Activated B cell treated with CpG ODN at 0.5 μM for 24 hours (primary cell): ENCODE measurements at regions not wholly inside any gene's neighbourhood (a gene's known extent, or its start where the extent isn't known, plus 50 kb on each side); places are given as distances from the start of the nearest gene placed in this dataset.

Experiments used
- ATAC-seq: fragments of 200-7000 bp; cut with Tn5 transposase; one replicate; pipeline ENCODE4 v1.10.0; 2021; ENCODE audit warnings: low read depth, mild to moderate bottlenecking, moderate library complexity
- CTCF ChIA-PET: fragments of 350-600 bp; sonication (Branson Sonifier 250); formaldehyde crosslinking; loops from one replicate; lab custom pipeline; 2021; ENCODE audit warnings: antibody characterized with exemption; lab: Charles Lee
- POLR2A ChIA-PET: fragments of 350-600 bp; sonication (Branson Sonifier 250); formaldehyde crosslinking; loops from one replicate; lab custom pipeline; 2021; ENCODE audit warnings: antibody characterized with exemption; lab: Charles Lee
- DNase-seq: peaks from one replicate; pipeline ENCODE4 v3.0.0; 2022
- H3K27ac Mint-ChIP-seq: one replicate; pipeline ENCODE4 v1.8.0; 2020; ENCODE audit warnings: mixed read lengths
- H3K27me3 Mint-ChIP-seq: one replicate; pipeline ENCODE4 v1.8.0; 2021; ENCODE audit warnings: mixed read lengths
- H3K36me3 Mint-ChIP-seq: one replicate; pipeline ENCODE4 v1.8.0; 2021; ENCODE audit warnings: low read depth, mixed read lengths
- H3K4me1 Mint-ChIP-seq: one replicate; pipeline ENCODE4 v1.8.0; 2021; ENCODE audit warnings: mixed read lengths
- H3K4me3 Mint-ChIP-seq: one replicate; pipeline ENCODE4 v1.8.0; 2020; ENCODE audit warnings: mild to moderate bottlenecking, mixed read lengths
- H3K9me3 Mint-ChIP-seq: one replicate; pipeline ENCODE4 v1.8.0; 2020; ENCODE audit warnings: mixed read lengths
- CTCF ChIP-seq: fragments of 200-600 bp; IDR thresholded peaks from one replicate; pipeline ENCODE4 v1.8.0; 2022; ENCODE audit warnings: antibody characterized with exemption, mild to moderate bottlenecking
- intact Hi-C: fragments of 100-400 bp; cut with micrococcal nuclease; formaldehyde crosslinking; loops from one replicate; pipeline ENCODE4 v1.15.1; 2024

- DNase-seq (no peak), ATAC-seq (no peak)
- H3K27me3 Mint-ChIP-seq: no peaks in the 10 kb centered on the region
- ChIA-PET POLR2A (no interaction called here), CTCF (no interaction called here)
- no peak overlapping the region for H3K27ac Mint-ChIP-seq
- no peak for TF ChIP-seq CTCF
- H3K4me3 Mint-ChIP-seq: no peak overlapping the region
- no peaks in the 10 kb centered on the region for H3K36me3 Mint-ChIP-seq
- no peaks in the 10 kb centered on the region for H3K4me1 Mint-ChIP-seq
- peaks cover 2% of the 10 kb centered on the region for H3K9me3 Mint-ChIP-seq
- intact Hi-C loops: no loop called here
These were observed 101.8 kb downstream of the CAND1 start for GRCh38 chr12:67370979-67371378.

- intact Hi-C loops: no loop called here
- peaks cover 6% of the 10 kb centered on the region for H3K9me3 Mint-ChIP-seq
- CTCF ChIA-PET: interaction anchor here (0.6 kb wide), 1 partner anchor 80 kb away, joined by 3 read pairs; no protein-coding TSS in a partner anchor
- peaks cover 4% of the 10 kb centered on the region for H3K27me3 Mint-ChIP-seq
- DNase-seq (no peak), ATAC-seq (no peak)
- POLR2A ChIA-PET: no interaction called here
- H3K4me1 Mint-ChIP-seq: no peaks in the 10 kb centered on the region
- TF ChIP-seq CTCF: no peak
- no peak overlapping the region for H3K27ac Mint-ChIP-seq
- no peaks in the 10 kb centered on the region for H3K36me3 Mint-ChIP-seq
- no peak overlapping the region for H3K4me3 Mint-ChIP-seq
These were observed 107.9 kb downstream of the CAND1 start for GRCh38 chr12:67377021-67377420.

- no peak for DNase-seq
- Mint-ChIP-seq H3K27ac (no peak overlapping the region), H3K27me3 (peaks cover 4% of the 10 kb centered on the region), H3K4me3 (no peak overlapping the region), H3K9me3 (peaks cover 4% of the 10 kb centered on the region), H3K4me1 (no peaks in the 10 kb centered on the region), H3K36me3 (no peaks in the 10 kb centered on the region)
- POLR2A ChIA-PET: interaction anchor here (0.6 kb wide), 1 partner anchor 50 kb away, joined by 6 read pairs; no protein-coding TSS in a partner anchor
- ATAC-seq: no peak
- CTCF ChIA-PET: interaction anchor here (0.6 kb wide), 1 partner anchor 79 kb away, joined by 3 read pairs; no protein-coding TSS in a partner anchor
- TF ChIP-seq CTCF: no peak
- intact Hi-C loops: no loop called here
These were observed 108.4 kb downstream of the CAND1 start for GRCh38 chr12:67377541-67377940.

- no peak for DNase-seq
- no peak for ATAC-seq
- intact Hi-C loops: no loop called here
- H3K4me1 Mint-ChIP-seq: no peaks in the 10 kb centered on the region
- no peaks in the 10 kb centered on the region for H3K36me3 Mint-ChIP-seq
- peaks cover 4% of the 10 kb centered on the region for H3K9me3 Mint-ChIP-seq
- no peak for TF ChIP-seq CTCF
- peaks cover 5% of the 10 kb centered on the region for H3K27me3 Mint-ChIP-seq
- no peak overlapping the region for H3K27ac Mint-ChIP-seq
- H3K4me3 Mint-ChIP-seq: no peak overlapping the region
- CTCF ChIA-PET: no interaction called here
- POLR2A ChIA-PET: no interaction called here
These were observed 113.2 kb downstream of the CAND1 start for GRCh38 chr12:67382241-67382871.

- ChIA-PET CTCF (no interaction called here), POLR2A (no interaction called here)
- Mint-ChIP-seq H3K36me3 (no peaks in the 10 kb centered on the region), H3K4me1 (no peaks in the 10 kb centered on the region), H3K27ac (no peak overlapping the region), H3K27me3 (peaks cover 1% of the 10 kb centered on the region), H3K4me3 (no peak overlapping the region), H3K9me3 (peaks cover 2% of the 10 kb centered on the region)
- intact Hi-C loops: no loop called here
- DNase-seq (no peak), ATAC-seq (no peak)
- no peak for TF ChIP-seq CTCF
These were observed 117.9 kb downstream of the CAND1 start for GRCh38 chr12:67386869-67387565.
